HEK293T (cell line): ENCODE measurements at regions not wholly inside any gene's neighbourhood (a gene's known extent, or its start where the extent isn't known, plus 50 kb on each side); places are given as distances from the start of the nearest gene placed in this dataset.

Experiments used
- CTCF ChIA-PET: fragments of 350-600 bp; formaldehyde crosslinking; extraction: SDS; loops from one replicate; lab custom pipeline; 2021; ENCODE audit warnings: antibody characterized with exemption, inconsistent platforms; lab: Yijun Ruan, JAX
- POLR2A ChIA-PET: fragments of 350-600 bp; formaldehyde crosslinking; extraction: SDS; loops from one replicate; lab custom pipeline; 2020; ENCODE audit warnings: antibody characterized with exemption, inconsistent platforms; lab: Yijun Ruan, JAX
- DNase-seq: peaks from one replicate; pipeline ENCODE4 v3.0.0; 2012; ENCODE audit warnings: mixed read lengths; ENCODE audit errors: extremely low spot score
- ARNT ChIP-seq: fragments of 450-650 bp; IDR thresholded peaks from 2 replicates; pipeline ENCODE4 v1.6.1; 2017; ENCODE audit warnings: mild to moderate bottlenecking
- BHLHE40 ChIP-seq: fragments of 450-650 bp; IDR thresholded peaks from 2 replicates; pipeline ENCODE4 v1.6.1; 2016; ENCODE audit warnings: mild to moderate bottlenecking, moderate library complexity, borderline replicate concordance
- CTBP1 ChIP-seq: fragments of 450-650 bp; IDR thresholded peaks from 2 replicates; pipeline ENCODE4 v1.6.1; 2016; ENCODE audit warnings: borderline replicate concordance
- ELF4 ChIP-seq: fragments of 450-650 bp; IDR thresholded peaks from 2 replicates; pipeline ENCODE4 v1.6.1; 2017; ENCODE audit warnings: antibody characterized with exemption
- FOXA1 ChIP-seq: fragments of 450-650 bp; IDR thresholded peaks from 2 replicates; pipeline ENCODE4 v1.6.1; 2016; ENCODE audit warnings: mild to moderate bottlenecking
- FOXK2 ChIP-seq: fragments of 450-650 bp; IDR thresholded peaks from 2 replicates; pipeline ENCODE4 v1.6.1; 2016; ENCODE audit warnings: mild to moderate bottlenecking
- FOXM1 ChIP-seq: fragments of 450-650 bp; IDR thresholded peaks from 2 replicates; pipeline ENCODE4 v1.6.1; 2017; ENCODE audit warnings: mild to moderate bottlenecking, borderline replicate concordance
- HDGF ChIP-seq: fragments of 450-650 bp; IDR thresholded peaks from 2 replicates; pipeline ENCODE4 v1.6.1; 2017; ENCODE audit warnings: antibody characterized with exemption, borderline replicate concordance
- L3MBTL2 ChIP-seq: fragments of 450-650 bp; conservative IDR thresholded peaks from 2 replicates; pipeline ENCODE4 v1.6.1; 2016; ENCODE audit warnings: mild to moderate bottlenecking
- LEF1 ChIP-seq: fragments of 450-650 bp; IDR thresholded peaks from 2 replicates; pipeline ENCODE4 v1.6.1; 2017; ENCODE audit warnings: mild to moderate bottlenecking, borderline replicate concordance
- NFRKB ChIP-seq: fragments of 450-650 bp; IDR thresholded peaks from 2 replicates; pipeline ENCODE4 v1.6.1; 2016; ENCODE audit warnings: mild to moderate bottlenecking, moderate library complexity
- PKNOX1 ChIP-seq: fragments of 450-650 bp; IDR thresholded peaks from 2 replicates; pipeline ENCODE4 v1.6.1; 2016
- SP1 ChIP-seq: fragments of 450-650 bp; IDR thresholded peaks from 2 replicates; pipeline ENCODE4 v1.6.1; 2017
- SUZ12 ChIP-seq: fragments of 450-650 bp; IDR thresholded peaks from 2 replicates; pipeline ENCODE4 v1.6.1; 2016; ENCODE audit warnings: mild to moderate bottlenecking
- TARDBP ChIP-seq: fragments of 450-650 bp; IDR thresholded peaks from 2 replicates; pipeline ENCODE4 v1.6.1; 2016
- ZNF384 ChIP-seq: fragments of 450-650 bp; IDR thresholded peaks from 2 replicates; pipeline ENCODE4 v1.6.1; 2016

- no peak for TF ChIP-seq CTBP1
- no peak for TF ChIP-seq NFRKB
- TF ChIP-seq FOXK2: no peak
- no peak for TF ChIP-seq ELF4
- TF ChIP-seq SUZ12: no peak
- no peak for TF ChIP-seq LEF1
- no peak for TF ChIP-seq PKNOX1
- no peak for TF ChIP-seq ARNT
- TF ChIP-seq L3MBTL2: no peak
- no peak for TF ChIP-seq HDGF
- TF ChIP-seq FOXM1: no peak
- no peak for TF ChIP-seq SP1
- no peak for TF ChIP-seq TARDBP
- no peak for TF ChIP-seq ZNF384
- no peak for TF ChIP-seq BHLHE40
- CTCF ChIA-PET: no interaction called here
- no peak for DNase-seq
- POLR2A ChIA-PET: no interaction called here
Measured at GRCh38 chr12:103198499-103198898, 241.0 kb downstream of the ASCL1 start.

GRCh38 chr12:103205906-103206305 lies 248.4 kb downstream of the ASCL1 start:
- DNase-seq: no peak
- CTCF ChIA-PET: no interaction called here
- POLR2A ChIA-PET: no interaction called here
- TF ChIP-seq L3MBTL2: no peak
- TF ChIP-seq HDGF: no peak
- TF ChIP-seq SUZ12: no peak
- TF ChIP-seq ELF4: no peak
- TF ChIP-seq NFRKB: no peak
- no peak for TF ChIP-seq TARDBP

GRCh38 chr12:103207936-103208335 lies 250.5 kb downstream of the ASCL1 start:
- CTCF ChIA-PET: no interaction called here
- no peak for DNase-seq
- TF ChIP-seq ZNF384 (no peak), SUZ12 (no peak), CTBP1 (no peak), FOXM1 (no peak), PKNOX1 (no peak), SP1 (no peak), L3MBTL2 (no peak), TARDBP (no peak), BHLHE40 (no peak), ARNT (no peak), FOXK2 (no peak), LEF1 (no peak), NFRKB (no peak), ELF4 (no peak), FOXA1 (no peak), HDGF (no peak)
- POLR2A ChIA-PET: no interaction called here

DNA sequence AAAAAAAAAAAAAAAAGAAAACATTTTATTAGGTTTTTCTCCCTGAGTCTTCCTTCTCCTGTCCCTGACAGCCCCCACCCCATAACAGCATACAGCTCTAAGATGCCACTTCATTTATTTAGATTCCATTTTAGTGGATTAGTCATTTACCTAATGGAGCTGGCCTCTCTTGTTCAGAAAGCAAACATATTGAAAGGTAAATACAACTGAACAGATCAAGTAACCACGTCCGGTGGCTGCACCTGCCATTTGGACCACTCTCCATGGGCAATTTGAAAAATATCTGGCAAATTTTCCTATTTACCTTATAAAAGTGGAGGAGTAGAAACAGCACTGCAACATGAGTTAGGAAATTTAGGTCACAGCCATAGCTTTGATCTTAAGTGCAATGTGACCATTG lies 254.6 kb downstream of the C12orf42 start:
- TF ChIP-seq HDGF (no peak), SP1 (no peak), SUZ12 (no peak), ELF4 (no peak), LEF1 (no peak), TARDBP (no peak), FOXM1 (no peak), CTBP1 (no peak), PKNOX1 (no peak), ARNT (no peak), FOXK2 (no peak), BHLHE40 (no peak), NFRKB (no peak), FOXA1 (no peak), ZNF384 (no peak), L3MBTL2 (no peak)
- ChIA-PET CTCF (no interaction called here), POLR2A (no interaction called here)
- no peak for DNase-seq

GRCh38 chr12:103244596-103244995 lies 251.2 kb downstream of the C12orf42 start:
- ChIA-PET CTCF (no interaction called here), POLR2A (no interaction called here)
- TF ChIP-seq HDGF (no peak), NFRKB (no peak), FOXK2 (no peak), L3MBTL2 (no peak), CTBP1 (no peak)
- DNase-seq: no peak

- TF ChIP-seq ZNF384 (no peak), ELF4 (no peak), L3MBTL2 (no peak), SUZ12 (no peak), HDGF (no peak), FOXA1 (no peak)
- no peak for DNase-seq
- ChIA-PET CTCF (interaction anchor here (0.6 kb wide), 1 partner anchor 199 kb away, joined by 3 read pairs; no protein-coding TSS in a partner anchor), POLR2A (no interaction called here)
Measured at GRCh38 chr12:103247531-103247930, 248.2 kb downstream of the C12orf42 start.

- CTCF ChIA-PET: no interaction called here
- no peak for DNase-seq
- TF ChIP-seq PKNOX1: no peak
- TF ChIP-seq L3MBTL2: no peak
- no peak for TF ChIP-seq ELF4
- TF ChIP-seq LEF1: no peak
- TF ChIP-seq FOXM1: no peak
- TF ChIP-seq NFRKB: no peak
- TF ChIP-seq ARNT: no peak
- no peak for TF ChIP-seq SUZ12
- TF ChIP-seq CTBP1: no peak
- POLR2A ChIA-PET: no interaction called here
Measured at GRCh38 chr12:103249607-103250006, 246.2 kb downstream of the C12orf42 start.
